Eye (tissue), 1 donor: ENCODE measurements at regions not wholly inside any gene's neighbourhood (a gene's known extent, or its start where the extent isn't known, plus 50 kb on each side); places are given as distances from the start of the nearest gene placed in this dataset.
"Not testable (repeated sequence)": the region's sequence is repeated elsewhere in the genome, so short reads cannot be mapped to it uniquely, and the experiment has no call there.

Experiments
- DNase-seq: peaks from one replicate; pipeline ENCODE4 v3.0.0-alpha.2; 2015

DNA sequence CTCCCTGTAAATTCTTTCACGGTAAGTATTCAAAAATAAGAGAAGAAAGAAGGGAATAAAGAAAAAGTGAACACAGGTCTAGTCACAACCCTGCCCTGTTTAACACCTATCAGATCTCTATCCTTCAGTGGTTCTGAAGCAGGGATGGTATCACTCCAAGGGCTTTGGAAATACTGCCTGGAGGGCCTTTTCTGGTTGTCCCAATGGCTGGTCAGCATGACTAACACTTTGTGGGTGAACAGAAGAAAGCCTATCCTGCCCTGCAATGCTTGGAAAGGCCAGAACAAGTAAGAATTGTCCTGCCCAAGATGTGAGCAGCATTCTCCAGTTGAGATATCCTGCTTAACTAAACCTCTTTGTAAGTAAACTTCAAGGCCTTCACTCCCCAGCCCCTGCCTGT lies 124.9 kb downstream of the TMEM167A start:
- DNase-seq: no peak

DNA sequence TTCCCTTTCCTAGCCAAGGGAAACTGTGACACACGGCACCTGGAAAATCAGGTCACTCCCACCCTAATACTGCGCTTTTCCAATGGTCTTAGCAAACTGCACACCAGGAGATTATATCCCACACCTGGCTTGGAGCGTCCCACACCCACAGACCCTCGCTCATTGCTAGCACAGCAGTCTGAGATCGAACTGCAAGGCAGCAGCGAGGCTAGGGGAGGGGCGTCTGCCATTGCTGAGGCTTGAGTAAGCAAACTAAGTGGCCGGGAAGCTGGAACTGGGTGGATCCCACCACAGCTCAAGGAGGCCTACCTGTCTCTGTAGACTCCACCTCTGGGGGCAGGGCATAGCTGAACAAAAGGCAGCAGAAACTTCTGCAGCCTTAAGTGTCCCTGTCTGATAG lies 132.9 kb downstream of the TMEM167A start:
- not testable (repeated sequence) for DNase-seq

DNA sequence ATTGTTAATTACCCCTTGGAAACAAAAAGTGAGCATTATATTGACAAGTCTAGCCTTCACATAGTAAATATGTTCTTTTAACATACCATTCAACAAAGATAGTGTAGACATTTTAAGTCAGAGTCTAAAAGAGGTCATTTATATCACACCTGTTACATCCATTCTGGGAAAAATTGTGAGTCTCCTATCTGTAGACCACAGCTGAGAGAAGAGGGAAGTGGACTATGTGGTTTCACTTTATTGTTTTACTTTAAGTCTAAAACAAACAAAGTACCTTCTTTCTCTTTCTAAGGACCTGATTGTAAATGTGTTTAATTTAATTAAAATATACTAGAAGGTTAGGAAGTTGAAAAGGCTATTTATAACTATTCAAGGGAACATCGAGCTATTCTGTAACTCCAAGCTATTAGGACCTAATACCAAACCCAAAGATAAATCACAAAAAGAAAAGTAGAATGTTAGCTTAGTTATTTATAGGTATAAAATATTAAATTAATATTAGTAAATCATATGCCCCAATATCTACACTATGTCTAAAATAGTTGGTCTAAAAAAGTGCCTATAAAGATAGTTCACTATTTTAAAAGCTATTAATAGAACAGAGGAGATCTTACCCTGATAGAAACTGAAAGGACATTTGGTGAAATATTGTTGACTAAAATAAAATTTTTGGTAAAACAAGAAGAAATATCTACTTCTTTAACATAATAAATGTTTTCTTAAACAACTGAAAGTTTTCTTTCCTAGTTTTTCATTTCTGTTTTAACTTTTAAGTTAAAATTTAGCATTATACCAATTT lies 134.9 kb downstream of the TMEM167A start:
- no peak for DNase-seq

DNA sequence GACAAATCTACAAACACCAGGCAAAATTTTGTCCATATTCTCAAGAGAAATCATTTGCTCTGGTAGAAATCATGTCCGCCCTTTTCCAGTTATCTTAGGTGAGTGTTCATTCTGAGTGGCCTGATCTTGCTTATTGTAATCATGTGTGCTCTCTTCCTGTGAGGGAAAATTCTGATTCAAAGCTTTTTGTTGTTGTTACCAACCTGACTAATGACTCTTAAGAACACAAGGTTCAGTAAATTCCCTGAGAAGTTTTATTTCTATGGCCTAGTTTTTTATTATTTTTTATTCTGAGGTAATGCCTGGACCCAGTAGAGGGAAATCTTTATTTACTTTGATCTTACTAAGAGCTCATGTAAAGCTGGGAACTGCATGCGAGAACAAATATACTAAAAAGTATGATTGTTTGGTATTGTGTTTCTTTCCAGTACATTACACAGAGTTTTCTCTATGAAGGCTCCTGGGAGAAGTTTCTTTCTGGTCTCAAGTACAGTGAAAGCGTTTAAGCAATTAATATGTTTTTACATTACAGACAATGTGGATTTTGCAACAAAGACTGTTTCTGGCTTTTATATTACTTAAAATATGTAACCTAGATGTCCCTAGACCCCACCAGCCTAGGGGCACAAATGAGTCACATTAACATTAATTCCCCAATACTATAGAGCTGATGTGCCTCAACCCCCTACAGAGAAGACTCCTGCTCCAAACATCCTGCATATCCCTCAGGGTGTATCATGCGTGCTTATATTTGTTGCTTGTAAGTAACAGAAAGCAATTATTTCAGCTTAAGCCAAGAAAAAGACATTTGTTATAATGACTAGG lies 138.1 kb downstream of the TMEM167A start:
- no peak for DNase-seq

DNA sequence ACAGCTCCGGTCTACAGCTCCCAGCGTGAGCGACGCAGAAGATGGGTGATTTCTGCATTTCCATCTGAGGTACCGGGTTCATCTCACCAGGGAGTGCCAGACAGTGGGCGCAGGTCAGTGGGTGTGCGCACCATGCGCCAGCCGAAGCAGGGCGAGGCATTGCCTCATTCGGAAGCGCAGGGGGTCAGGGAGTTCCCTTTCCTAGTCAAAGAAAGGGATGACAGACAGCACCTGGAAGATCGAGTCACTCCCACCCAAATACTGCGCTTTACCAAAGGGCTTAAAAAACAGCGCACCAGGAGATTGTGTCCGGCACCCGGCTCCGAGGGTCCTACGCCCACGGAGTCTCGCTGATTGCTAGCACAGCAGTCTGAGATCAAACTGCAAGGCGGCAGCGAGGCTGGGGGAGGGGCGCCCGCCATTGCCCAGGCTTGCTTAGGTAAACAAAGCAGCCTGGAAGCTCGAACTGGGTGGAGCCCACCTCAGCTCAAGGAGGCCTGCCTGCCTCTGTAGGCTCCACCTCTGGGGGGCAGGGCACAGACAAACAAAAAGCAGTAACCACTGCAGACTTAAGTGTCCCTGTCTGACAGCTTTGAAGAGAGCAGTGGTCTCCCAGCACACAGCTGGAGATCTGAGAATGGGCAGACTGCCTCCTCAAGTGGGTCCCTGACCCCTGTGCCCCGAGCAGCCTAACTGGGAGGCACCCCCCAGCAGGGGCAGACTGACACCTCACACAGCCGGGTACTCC lies 144.5 kb downstream of the TMEM167A start:
- DNase-seq: not testable (repeated sequence)

DNA sequence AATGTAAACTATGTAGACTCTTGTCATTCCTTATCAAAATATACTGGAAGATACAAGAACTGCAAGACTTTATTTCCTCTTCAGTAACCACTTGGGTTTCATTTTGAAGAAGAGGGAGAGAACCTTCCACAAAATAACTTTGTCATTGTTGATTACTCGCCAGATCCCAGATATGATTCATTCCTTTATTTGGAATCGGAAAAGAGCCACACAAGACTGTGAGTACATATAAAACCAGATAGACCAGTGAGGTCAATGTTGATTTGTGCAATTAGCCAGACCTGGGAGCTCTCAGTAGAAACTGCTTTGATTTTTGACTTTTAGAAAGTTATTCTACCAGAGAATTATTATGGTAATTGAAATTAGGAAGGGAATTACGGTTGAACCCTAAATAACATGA lies 146.1 kb downstream of the TMEM167A start:
- DNase-seq: no peak

DNA sequence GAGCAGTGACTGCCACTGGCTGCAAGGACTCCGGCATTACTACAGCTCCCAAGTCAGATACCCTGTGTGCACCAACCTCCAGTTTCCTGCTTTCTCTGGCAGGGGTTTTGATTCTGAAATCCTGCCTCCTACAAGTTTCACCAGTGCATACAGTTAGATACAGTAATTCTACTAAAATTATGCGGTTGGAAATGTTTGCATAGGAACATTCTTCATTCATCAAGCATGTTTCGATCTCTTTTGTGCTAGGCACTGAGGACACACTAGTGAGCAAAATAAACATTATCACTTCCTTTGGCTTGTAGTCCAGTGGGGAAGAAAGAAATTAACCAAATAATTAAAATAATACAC lies 152.2 kb downstream of the TMEM167A start:
- DNase-seq: no peak

DNA sequence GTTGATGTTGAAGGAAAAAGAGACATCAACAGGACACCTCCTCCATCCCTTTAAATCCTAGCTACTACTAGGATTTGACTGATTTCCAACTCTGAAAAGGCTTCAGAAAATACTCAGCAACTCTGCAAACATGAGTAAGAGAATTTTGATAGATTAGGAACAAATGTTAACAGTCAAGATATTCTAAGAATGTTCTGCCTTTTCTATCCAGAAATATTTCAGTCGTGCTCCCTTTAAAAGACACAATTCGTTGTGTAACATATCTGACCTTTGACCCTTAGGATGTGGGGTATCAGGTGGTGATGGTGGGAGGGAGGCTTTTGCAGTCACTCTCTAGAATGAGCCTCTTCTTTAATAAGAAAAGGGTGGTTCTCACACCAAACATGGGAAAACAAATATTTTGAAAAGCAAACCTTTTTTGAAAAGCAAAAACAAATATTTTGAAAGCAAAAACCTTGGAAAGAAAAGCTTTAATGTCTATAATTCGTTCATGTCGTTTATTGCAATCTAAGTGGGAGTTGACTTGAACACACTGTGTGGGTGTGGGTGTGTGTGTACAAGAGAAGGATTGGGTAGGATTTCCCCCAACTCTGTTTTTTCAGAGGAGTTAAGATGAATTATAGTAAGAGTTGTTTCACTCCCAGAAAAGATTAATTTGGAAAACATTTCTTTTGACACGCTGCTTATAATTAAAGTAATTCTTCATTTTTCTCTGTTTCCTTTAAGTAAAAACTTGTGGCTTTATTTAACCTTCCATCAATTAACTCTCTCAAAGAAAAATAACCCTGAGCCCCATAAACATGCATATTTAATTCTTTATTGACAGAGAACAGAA lies 152.8 kb downstream of the TMEM167A start:
- DNase-seq: no peak

DNA sequence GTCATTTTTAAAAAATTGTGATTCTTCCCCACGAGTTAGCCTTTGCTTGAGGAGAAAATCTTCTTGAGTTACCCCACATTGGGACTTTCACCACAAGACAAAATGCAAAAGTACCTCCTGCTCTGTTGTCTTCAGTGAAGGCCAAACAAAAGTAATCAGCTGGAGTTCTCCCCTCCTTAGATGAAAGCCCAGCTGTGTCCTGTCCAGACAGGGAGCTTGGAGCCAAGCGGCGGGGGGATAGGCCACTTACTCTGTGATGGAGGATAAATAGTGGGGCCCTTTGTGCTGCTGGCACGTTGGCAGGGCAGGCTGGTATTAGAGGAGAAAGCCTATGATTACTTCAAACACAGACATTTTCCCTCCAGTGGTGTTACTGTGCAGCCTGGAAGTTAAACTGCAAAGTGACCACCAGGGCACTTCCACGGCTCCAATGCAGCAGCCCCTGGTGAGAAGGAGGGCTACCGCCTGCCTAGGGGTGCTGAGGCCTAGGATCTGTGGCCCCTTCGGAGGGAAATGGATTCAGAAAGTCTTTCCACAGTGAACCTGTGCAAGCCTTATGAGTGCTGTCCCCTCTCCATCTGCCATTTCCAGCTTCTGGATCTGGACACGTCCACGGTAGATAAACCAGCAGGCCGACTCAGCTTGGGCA lies 155.0 kb downstream of the TMEM167A start:
- no peak for DNase-seq

DNA sequence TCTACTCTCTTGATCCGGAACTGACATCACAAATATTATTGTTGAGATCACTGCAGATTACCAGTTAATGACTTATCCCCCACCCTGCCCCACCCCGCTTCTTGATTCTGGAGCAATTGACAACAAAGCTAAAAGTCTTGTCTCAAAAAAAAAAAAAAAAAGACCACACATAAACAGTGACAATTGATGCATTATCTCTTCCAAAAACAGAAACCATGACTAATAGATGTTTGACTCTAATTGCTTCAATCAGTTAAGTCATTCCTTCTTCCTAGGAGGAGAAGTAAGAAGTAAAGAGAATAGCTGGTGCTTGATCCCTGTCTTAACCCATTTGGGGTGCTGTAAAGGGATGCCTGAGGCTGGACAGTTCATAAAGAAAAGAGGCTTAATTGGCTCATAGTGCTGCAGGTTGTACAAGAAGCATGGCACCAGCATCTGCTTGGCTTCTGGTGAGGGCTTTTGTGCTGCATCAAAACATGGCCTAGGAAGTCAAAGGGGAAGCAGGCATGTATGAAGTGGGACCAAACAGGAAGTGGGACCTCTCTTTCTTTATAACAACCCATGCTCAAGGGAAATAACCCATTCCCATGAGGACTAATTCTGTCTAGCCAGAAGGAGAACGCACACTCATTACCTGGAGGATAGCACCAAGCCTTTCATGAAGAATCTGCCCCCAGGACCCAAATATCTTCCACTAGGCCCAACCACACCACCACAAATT lies 158.7 kb downstream of the TMEM167A start:
- DNase-seq: no peak

DNA sequence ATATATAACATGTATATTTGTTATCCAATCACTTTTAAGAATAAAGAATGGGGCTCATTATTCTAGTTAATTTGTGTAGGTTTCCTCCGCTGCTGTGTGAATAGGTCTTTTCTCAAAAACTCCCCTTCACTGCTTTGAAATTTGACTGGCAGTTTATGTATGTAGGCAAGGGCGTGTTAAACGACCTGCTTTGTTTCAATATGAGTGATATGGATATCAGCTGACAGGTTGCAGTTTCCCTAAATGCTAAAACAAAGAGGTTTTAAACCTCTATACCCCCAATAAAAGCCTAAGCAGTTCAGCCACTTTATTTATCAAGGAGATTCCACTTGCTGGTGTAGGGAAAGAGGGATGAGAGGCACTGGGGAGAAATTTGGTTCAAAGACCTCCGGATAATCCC lies 159.6 kb downstream of the TMEM167A start:
- DNase-seq: no peak

DNA sequence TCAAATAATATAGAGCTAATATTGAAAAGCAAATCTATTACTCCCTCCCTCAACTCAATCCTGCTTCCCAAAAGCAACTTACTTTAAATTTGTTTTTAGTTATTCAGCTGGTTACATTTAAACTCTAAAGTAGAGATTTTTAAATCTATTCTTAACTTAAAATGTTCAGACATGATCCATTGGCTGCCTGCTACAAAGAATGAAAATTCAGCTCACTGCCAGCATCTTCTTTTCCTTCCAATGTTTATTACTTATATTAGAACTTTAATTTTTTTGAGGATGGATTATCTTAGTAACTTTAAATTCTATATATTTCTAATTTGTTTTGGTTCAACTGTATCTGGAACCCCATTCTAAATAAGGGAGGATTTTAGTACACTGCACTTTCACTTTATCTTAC lies 163.2 kb downstream of the TMEM167A start:
- DNase-seq: no peak

DNA sequence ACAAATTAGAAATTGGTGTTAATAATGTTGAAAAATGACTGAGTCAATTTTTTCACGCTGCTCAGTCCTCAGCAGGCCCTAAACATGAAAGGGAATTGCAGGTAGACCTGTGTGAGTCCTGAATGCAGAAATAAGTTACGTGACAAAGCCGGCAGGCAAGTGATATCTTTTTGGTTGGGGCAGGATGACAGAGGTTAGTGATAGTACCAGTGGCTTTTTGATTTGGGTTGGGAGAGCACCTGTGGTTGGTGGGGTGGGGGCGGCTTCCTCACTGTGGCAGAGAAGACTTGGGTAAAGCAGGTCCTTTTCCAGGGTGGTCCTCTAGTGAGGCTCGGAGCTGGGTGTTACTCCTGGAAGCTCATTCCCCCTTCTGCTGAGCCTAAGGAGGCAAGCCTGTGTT lies 164.7 kb downstream of the TMEM167A start:
- no peak for DNase-seq

DNA sequence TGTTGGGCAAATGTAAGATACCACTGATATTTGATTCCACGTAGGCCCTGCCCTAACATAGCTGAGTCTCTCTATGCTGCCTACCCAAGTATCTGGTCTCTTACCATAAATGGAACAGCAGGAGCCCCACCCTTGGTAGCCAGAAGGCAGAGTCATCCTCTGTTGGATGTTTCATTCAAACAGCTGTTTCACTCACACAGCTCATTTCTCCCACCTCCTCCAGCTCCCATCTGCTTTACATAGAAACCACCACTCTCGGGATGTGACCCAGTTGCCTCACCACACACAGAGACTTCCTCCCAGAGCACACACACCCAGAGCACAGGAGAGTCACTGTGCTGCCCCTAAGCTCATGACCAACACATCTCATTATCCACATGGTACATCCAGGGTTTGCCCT lies 165.3 kb downstream of the TMEM167A start:
- DNase-seq: no peak

DNA sequence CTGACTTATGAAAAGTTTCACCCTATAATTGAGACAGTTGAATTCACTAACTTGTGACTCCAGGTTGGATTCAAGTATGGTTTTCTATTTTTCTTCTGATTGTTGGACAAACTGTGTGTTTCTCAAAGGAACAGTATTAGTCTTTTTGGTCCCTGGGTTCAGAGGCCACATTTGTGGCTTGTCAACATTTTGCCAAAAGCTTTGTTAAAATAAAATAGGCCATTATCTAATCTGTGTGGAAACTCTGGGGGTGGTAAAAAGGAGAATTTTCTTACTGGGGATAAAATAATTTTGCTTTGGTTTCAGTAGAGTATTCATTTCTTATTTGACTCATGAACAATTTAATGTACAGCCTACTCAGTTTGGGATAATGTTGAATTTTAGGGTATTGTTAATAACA lies 166.3 kb downstream of the TMEM167A start:
- DNase-seq: no peak

DNA sequence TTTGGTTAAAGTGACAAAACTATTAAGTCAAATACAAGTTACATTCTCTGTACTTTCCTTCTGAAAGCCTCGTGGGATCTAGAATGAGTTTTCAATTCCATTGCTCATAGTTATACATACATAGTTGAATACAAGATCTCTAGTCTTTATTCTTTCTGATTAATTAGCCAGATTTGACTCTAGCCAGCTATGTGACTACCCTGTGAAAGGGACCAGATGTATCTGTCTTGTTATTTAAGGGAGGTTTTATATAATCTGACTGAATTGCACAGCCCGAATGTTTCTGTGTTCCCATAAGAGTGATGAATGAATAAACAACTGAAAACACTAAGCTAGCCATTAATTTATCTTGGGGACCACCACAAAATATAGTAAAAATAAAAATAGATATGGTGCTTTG lies 166.7 kb downstream of the TMEM167A start:
- no peak for DNase-seq

DNA sequence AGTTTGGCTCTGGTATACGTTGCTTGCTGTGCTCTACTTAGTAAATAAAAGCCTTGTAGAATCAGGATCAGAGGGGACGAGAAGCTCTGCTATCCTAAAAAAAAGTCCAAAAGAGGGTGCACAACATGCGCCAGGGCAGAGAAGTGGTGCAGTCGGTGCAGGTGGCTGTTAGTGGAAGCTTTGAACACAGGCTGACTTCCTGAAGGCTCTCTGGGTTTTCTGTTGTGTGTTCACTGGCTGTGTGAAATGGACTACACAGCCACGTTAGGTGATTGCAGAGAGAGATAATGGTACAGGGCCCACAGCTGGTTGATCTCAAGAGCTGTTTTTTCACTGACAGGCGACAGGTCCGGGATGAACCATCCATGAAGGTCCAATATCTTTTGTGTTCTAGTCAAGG lies 167.4 kb downstream of the TMEM167A start:
- DNase-seq: no peak

DNA sequence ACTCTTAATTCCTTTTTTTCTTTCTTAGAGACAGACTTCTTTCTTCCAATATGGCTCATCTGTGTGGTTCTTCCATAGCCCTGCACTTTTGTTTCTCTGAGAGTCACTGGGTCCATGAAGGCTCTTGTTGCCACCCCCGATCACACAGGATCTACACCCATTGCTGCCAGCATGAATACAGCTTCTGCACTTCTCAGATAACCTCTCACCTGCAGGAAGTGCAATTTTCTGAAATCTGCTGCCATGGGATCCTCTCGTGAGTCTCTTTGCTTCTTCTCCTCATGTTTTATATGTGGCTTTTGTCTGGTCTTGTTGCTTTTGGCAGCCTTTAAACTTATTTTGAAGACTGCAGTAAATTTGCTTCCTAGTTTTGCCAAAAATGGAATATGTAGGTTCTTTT lies 171.2 kb downstream of the TMEM167A start:
- DNase-seq: no peak

DNA sequence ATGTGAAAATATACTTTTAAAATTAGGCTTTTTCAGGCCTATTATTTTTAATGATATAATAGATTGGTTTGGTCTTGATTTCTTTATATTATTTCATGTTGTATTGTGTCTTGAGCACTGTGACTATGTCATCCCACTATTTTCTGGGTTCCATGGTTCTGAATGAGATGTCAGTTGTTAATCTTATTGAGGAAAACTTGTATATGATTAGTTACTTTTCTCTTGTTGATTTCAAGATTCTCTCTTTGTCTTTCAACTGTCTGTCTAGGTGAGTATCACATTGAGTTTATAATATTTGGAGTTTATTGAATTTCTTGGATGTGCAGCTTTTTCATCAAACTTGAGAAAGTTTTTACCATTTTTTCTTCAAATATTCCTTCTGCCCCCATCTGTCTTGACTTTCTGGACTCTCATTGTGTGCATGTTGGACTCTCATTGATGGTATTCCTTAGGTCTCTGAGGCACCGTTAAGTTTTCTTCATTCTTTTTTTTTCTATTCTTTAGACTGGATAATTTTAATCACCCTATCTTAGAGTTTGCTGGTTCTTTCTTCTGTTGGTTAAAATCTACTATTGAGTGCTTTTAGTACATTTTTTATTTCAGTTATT lies 175.8 kb downstream of the TMEM167A start:
- DNase-seq: no peak

DNA sequence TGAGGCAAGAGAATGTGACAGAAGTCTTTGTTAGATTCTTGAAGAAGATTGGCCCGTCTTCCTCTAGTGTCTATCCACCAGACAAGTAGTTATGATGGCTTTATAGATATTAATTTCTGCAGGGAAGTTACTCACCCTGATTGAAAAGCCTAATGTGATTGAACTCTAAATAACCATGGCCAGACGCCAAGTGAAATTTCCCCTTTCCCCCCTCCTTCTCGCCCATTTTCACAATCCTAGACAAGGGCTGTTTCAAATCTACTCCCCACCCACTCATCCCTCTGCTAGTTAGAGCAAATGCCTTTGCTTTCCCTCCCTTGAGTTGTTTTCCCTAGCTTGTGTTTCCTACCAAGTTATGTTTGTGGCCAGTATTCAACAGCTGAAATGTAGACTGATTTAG lies 182.5 kb downstream of the TMEM167A start:
- DNase-seq: peak; percentile 59

DNA sequence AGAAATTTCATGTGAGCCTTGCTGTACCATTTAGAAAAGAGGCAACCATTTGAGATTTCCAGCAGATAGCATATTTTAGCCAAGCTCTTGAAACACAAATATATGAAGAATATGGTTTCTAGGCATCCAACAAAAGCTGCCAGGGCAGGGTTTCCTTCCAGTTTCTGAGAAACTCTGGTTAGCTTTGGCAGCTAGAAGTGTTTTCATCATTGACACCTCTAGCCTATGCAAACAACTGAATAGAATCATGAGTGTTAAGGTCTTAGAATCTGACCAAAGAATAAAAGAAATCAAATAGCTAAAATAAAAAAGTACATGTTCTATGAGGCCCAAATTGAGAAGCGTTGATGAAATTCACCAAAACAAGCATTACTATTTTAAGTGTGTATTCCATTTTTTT lies 188.1 kb downstream of the TMEM167A start:
- no peak for DNase-seq
